ENCODE measurements at regions not wholly inside any gene's neighbourhood (a gene's known extent, or its start where the extent isn't known, plus 50 kb on each side); places are given as distances from the start of the nearest gene placed in this dataset.
"Not testable (repeated sequence)": the region's sequence is repeated elsewhere in the genome, so short reads cannot be mapped to it uniquely, and the experiment has no call there.

DNA sequence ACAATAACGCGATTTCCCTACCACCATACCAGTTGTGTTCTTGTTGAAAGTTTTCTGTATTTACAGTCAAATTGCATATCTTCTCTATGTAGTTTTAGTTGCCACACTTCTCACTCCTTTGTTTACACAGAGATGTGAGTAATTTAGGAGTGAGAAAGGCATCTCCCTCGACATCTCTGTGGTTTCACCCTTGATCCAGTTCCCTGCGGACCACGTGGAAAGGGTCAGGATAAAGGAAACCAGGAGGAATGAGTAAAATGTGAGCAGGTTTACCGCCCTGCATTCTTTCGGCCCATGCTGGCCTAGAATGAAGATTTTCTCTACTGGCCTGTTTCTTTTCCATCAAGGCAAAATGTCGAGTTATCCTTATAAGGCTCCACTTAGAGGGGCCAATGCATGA lies 83.2 kb upstream of the WIPF3 start:
- not testable (repeated sequence) for H3K79me2 ChIP-seq (ENCODE audit: control insufficient read depth, insufficient read depth, low read length); H3K27ac ChIP-seq (ENCODE audit: low read depth, low read length); H2AK5ac ChIP-seq (ENCODE audit: low read length); H3K79me1 ChIP-seq (ENCODE audit: low read length); H3K23ac ChIP-seq (ENCODE audit: low read length); H4K5ac ChIP-seq (ENCODE audit: low read length); H3K4ac ChIP-seq (ENCODE audit: low read depth, low read length); H4K8ac ChIP-seq (ENCODE audit: low read depth, low read length); H3K4me1 ChIP-seq (ENCODE audit: control insufficient read depth, low read depth, low read length); H3K36me3 ChIP-seq (ENCODE audit: control insufficient read depth, insufficient read depth, low read length); H2BK5ac ChIP-seq (ENCODE audit: low read length); H3K9ac ChIP-seq (ENCODE audit: low read length); H3K27me3 ChIP-seq (ENCODE audit: insufficient read depth, low read length, poor library complexity); H3K18ac ChIP-seq (ENCODE audit: low read length); H3K56ac ChIP-seq (ENCODE audit: low read length); H3K4me2 ChIP-seq (ENCODE audit: low read length); H3K4me3 ChIP-seq (ENCODE audit: low read length); H2BK15ac ChIP-seq (replicated peaks; ENCODE audit: low read depth); H2BK120ac ChIP-seq (ENCODE audit: low read depth, low read length)
- WGBS (ENCODE audit: extremely low coverage, insufficient coverage, low lambda C conversion rate) = no CpG with 5 or more reads among the region's 8 CpGs
- peak; percentile 89 for DNase-seq

DNA sequence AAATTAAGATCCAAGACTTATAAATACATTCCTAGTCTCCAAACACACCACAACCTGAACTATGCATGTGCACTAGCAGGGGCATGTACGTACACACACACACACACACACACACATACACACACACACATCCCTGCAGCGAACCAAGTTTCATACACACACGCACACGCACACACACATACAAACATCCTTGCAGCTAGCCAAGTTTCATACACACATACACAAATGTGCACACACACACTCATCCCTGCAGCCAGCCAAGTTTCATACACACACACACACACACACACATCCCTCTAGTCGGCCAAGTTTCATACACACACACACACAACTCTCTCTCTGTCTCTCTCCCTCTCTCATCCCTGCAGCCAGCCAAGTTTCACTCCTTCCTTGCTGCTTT lies 82.7 kb upstream of the WIPF3 start:
- H3K9ac ChIP-seq (ENCODE audit: low read length) = no peak overlapping the region
- H3K27me3 ChIP-seq (ENCODE audit: insufficient read depth, low read length, poor library complexity) = no peaks in the 10 kb centered on the region
- peak; percentile 1 for DNase-seq
- H3K27ac ChIP-seq (ENCODE audit: low read depth, low read length) = no peak overlapping the region
- no peak overlapping the region for H3K23ac ChIP-seq (ENCODE audit: low read length)
- H4K5ac ChIP-seq (ENCODE audit: low read length) = no peak overlapping the region
- H3K4ac ChIP-seq (ENCODE audit: low read depth, low read length) = no peak overlapping the region
- H3K4me2 ChIP-seq (ENCODE audit: low read length) = no peak overlapping the region
- H3K79me1 ChIP-seq (ENCODE audit: low read length) = no peaks in the 10 kb centered on the region
- H3K4me1 ChIP-seq (ENCODE audit: control insufficient read depth, low read depth, low read length) = no peaks in the 10 kb centered on the region
- H2BK5ac ChIP-seq (ENCODE audit: low read length) = no peak overlapping the region
- H3K36me3 ChIP-seq (ENCODE audit: control insufficient read depth, insufficient read depth, low read length) = no peaks in the 10 kb centered on the region
- H2AK5ac ChIP-seq (ENCODE audit: low read length) = no peak overlapping the region
- no CpG with 5 or more reads among the region's 5 CpGs for WGBS (ENCODE audit: extremely low coverage, insufficient coverage, low lambda C conversion rate)
- H3K18ac ChIP-seq (ENCODE audit: low read length) = no peak overlapping the region
- no peak overlapping the region for H4K8ac ChIP-seq (ENCODE audit: low read depth, low read length)
- H2BK120ac ChIP-seq (ENCODE audit: low read depth, low read length) = no peak overlapping the region
- H3K79me2 ChIP-seq (ENCODE audit: control insufficient read depth, insufficient read depth, low read length) = no peaks in the 10 kb centered on the region
- H2BK15ac ChIP-seq (replicated peaks; ENCODE audit: low read depth) = no peak overlapping the region
- no peak overlapping the region for H3K4me3 ChIP-seq (ENCODE audit: low read length)
- H3K56ac ChIP-seq (ENCODE audit: low read length) = no peak overlapping the region

DNA sequence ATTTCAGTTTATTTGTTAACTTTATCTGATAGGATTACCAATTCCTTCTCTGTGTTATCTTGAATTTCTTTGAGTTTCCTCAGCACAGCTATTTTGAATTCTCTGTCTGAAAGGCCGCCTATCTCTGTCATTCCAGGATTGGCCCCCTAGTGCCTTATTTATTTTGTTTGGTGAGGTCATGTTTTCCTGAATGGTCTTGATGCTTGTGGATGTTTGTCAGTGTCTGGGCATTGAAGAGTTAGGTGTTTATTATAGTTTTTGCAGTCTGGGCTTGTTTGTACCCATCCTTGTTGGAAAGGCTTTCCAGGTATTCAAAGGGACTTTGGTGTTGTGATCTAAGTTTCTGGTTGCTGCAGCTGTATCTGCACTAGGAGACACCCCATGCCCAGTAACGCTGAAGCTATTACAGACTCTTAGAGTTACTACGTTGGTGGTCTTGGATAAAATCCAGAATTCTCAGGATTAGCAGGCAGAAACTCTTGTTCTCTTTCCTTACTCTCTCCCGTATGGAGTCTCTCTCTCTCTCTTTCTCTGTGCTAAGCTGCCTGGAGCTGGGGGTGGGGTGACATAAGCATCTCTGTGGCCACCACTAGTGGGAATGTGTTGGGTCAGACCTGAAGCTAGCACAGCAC lies 76.7 kb upstream of the WIPF3 start:
- H2BK15ac ChIP-seq (replicated peaks; ENCODE audit: low read depth); H3K79me1 ChIP-seq (ENCODE audit: low read length); H3K27me3 ChIP-seq (ENCODE audit: insufficient read depth, low read length, poor library complexity); H2AK5ac ChIP-seq (ENCODE audit: low read length); H3K36me3 ChIP-seq (ENCODE audit: control insufficient read depth, insufficient read depth, low read length); H3K79me2 ChIP-seq (ENCODE audit: control insufficient read depth, insufficient read depth, low read length); H3K4me2 ChIP-seq (ENCODE audit: low read length); H3K9ac ChIP-seq (ENCODE audit: low read length); H3K56ac ChIP-seq (ENCODE audit: low read length); H3K4ac ChIP-seq (ENCODE audit: low read depth, low read length); H3K4me1 ChIP-seq (ENCODE audit: control insufficient read depth, low read depth, low read length); H3K27ac ChIP-seq (ENCODE audit: low read depth, low read length); H4K5ac ChIP-seq (ENCODE audit: low read length); H3K18ac ChIP-seq (ENCODE audit: low read length); H2BK120ac ChIP-seq (ENCODE audit: low read depth, low read length); H2BK5ac ChIP-seq (ENCODE audit: low read length); H3K23ac ChIP-seq (ENCODE audit: low read length); H4K8ac ChIP-seq (ENCODE audit: low read depth, low read length); H3K4me3 ChIP-seq (ENCODE audit: low read length): not testable (repeated sequence)
- whole genome bisulfite sequencing (ENCODE audit: extremely low coverage, insufficient coverage, low lambda C conversion rate) = no CpG with 5 or more reads among the region's 4 CpGs
- peak; percentile 2 for DNase-seq

GRCh38 chr7:29734246-29734731 lies 72.0 kb upstream of the WIPF3 start:
- Histone ChIP-seq H3K27me3 (ENCODE audit: insufficient read depth, low read length, poor library complexity) (no peaks in the 10 kb centered on the region), H3K79me1 (ENCODE audit: low read length) (no peaks in the 10 kb centered on the region), H4K8ac (ENCODE audit: low read depth, low read length) (no peak overlapping the region), H2BK15ac (replicated peaks; ENCODE audit: low read depth) (no peak overlapping the region), H3K23ac (ENCODE audit: low read length) (no peak overlapping the region), H3K56ac (ENCODE audit: low read length) (no peak overlapping the region), H2AK5ac (ENCODE audit: low read length) (no peak overlapping the region), H3K4ac (ENCODE audit: low read depth, low read length) (no peak overlapping the region), H3K79me2 (ENCODE audit: control insufficient read depth, insufficient read depth, low read length) (no peaks in the 10 kb centered on the region), H2BK5ac (ENCODE audit: low read length) (no peak overlapping the region), H3K4me2 (ENCODE audit: low read length) (no peak overlapping the region), H3K36me3 (ENCODE audit: control insufficient read depth, insufficient read depth, low read length) (no peaks in the 10 kb centered on the region), H3K4me1 (ENCODE audit: control insufficient read depth, low read depth, low read length) (no peaks in the 10 kb centered on the region), H4K5ac (ENCODE audit: low read length) (no peak overlapping the region), H2BK120ac (ENCODE audit: low read depth, low read length) (no peak overlapping the region), H3K27ac (ENCODE audit: low read depth, low read length) (no peak overlapping the region), H3K4me3 (ENCODE audit: low read length) (no peak overlapping the region), H3K18ac (ENCODE audit: low read length) (no peak overlapping the region), H3K9ac (ENCODE audit: low read length) (no peak overlapping the region)
- WGBS (ENCODE audit: extremely low coverage, insufficient coverage, low lambda C conversion rate) = no CpG with 5 or more reads among the region's 3 CpGs
- DNase-seq = no peak

GRCh38 chr7:29747645-29748245 lies 58.6 kb upstream of the WIPF3 start:
- not testable (repeated sequence) for H3K56ac ChIP-seq (ENCODE audit: low read length); H3K23ac ChIP-seq (ENCODE audit: low read length); H2AK5ac ChIP-seq (ENCODE audit: low read length); H2BK120ac ChIP-seq (ENCODE audit: low read depth, low read length); H3K4me3 ChIP-seq (ENCODE audit: low read length); H3K79me2 ChIP-seq (ENCODE audit: control insufficient read depth, insufficient read depth, low read length); H3K18ac ChIP-seq (ENCODE audit: low read length); H3K27me3 ChIP-seq (ENCODE audit: insufficient read depth, low read length, poor library complexity); H3K9ac ChIP-seq (ENCODE audit: low read length); H3K79me1 ChIP-seq (ENCODE audit: low read length); H2BK15ac ChIP-seq (replicated peaks; ENCODE audit: low read depth); H3K27ac ChIP-seq (ENCODE audit: low read depth, low read length); H3K4me2 ChIP-seq (ENCODE audit: low read length); H3K36me3 ChIP-seq (ENCODE audit: control insufficient read depth, insufficient read depth, low read length); H4K5ac ChIP-seq (ENCODE audit: low read length); H3K4me1 ChIP-seq (ENCODE audit: control insufficient read depth, low read depth, low read length); H3K4ac ChIP-seq (ENCODE audit: low read depth, low read length); H4K8ac ChIP-seq (ENCODE audit: low read depth, low read length); H2BK5ac ChIP-seq (ENCODE audit: low read length); DNase-seq
- WGBS (ENCODE audit: extremely low coverage, insufficient coverage, low lambda C conversion rate) = no CpG with 5 or more reads among the region's 5 CpGs

Data from mesendoderm (in vitro differentiated cells).